Ishikawa (cell line): ENCODE measurements at regions not wholly inside any gene's neighbourhood (a gene's known extent, or its start where the extent isn't known, plus 50 kb on each side); places are given as distances from the start of the nearest gene placed in this dataset.
A peak's percentile ranks its signal among the peaks of the same experiment; 100 is the strongest.

Experiments
- CEBPB ChIP-seq: IDR thresholded peaks from 2 replicates; pipeline ENCODE4 v1.6.1; 2012
- CREB1 ChIP-seq: IDR thresholded peaks from 2 replicates; pipeline ENCODE4 v1.6.1; 2012; ENCODE audit warnings: low read depth
- EGR1 ChIP-seq: IDR thresholded peaks from 2 replicates; pipeline ENCODE4 v1.6.1; 2012
- EP300 ChIP-seq: IDR thresholded peaks from 2 replicates; pipeline ENCODE4 v1.6.1; 2012; ENCODE audit warnings: borderline replicate concordance
- FOXM1 ChIP-seq: IDR thresholded peaks from 2 replicates; pipeline ENCODE4 v1.6.1; 2012; ENCODE audit warnings: low read depth, borderline replicate concordance
- MAX ChIP-seq: IDR thresholded peaks from 2 replicates; pipeline ENCODE4 v1.6.1; 2012
- NFIC ChIP-seq: IDR thresholded peaks from 2 replicates; pipeline ENCODE4 v1.6.1; 2012
- RAD21 ChIP-seq: IDR thresholded peaks from 2 replicates; pipeline ENCODE4 v1.6.1; 2012; ENCODE audit warnings: low read depth
- REST ChIP-seq: IDR thresholded peaks from 2 replicates; pipeline ENCODE4 v1.6.1; 2012; ENCODE audit warnings: low read depth, mild to moderate bottlenecking
- TAF1 ChIP-seq: IDR thresholded peaks from 2 replicates; pipeline ENCODE4 v1.6.1; 2012; ENCODE audit warnings: low read depth, mild to moderate bottlenecking
- TCF12 ChIP-seq: IDR thresholded peaks from 2 replicates; pipeline ENCODE4 v1.6.1; 2012; ENCODE audit warnings: low read depth
- TEAD4 ChIP-seq: IDR thresholded peaks from 2 replicates; pipeline ENCODE4 v1.6.1; 2012
- USF1 ChIP-seq: IDR thresholded peaks from 2 replicates; pipeline ENCODE4 v1.6.1; 2012
- YY1 ChIP-seq: IDR thresholded peaks from 2 replicates; pipeline ENCODE4 v1.6.1; 2012; ENCODE audit warnings: low read depth
- ZBTB7A ChIP-seq: IDR thresholded peaks from 2 replicates; pipeline ENCODE4 v1.6.1; 2012; ENCODE audit warnings: low read depth

- TF ChIP-seq EGR1 (no peak), TAF1 (no peak), FOXM1 (no peak), REST (no peak), RAD21 (no peak), ZBTB7A (no peak), YY1 (no peak), MAX (no peak), CEBPB (no peak), USF1 (no peak), CREB1 (no peak), TEAD4 (no peak), EP300 (no peak), TCF12 (no peak), NFIC (no peak)
Measured at GRCh38 chr4:124874172-124874450, 161.6 kb upstream of the ANKRD50 start.

GRCh38 chr4:124873361-124874171 lies 161.0 kb upstream of the ANKRD50 start:
- peak; percentile 14; the same call in 1 of the 2 replicates for TF ChIP-seq EP300
- 0 out of 2 replicates have a peak, but pooled peaks have one; percentile 10 for TF ChIP-seq TEAD4
- 0 out of 2 replicates have a peak, but pooled peaks have one; percentile 25 for TF ChIP-seq MAX
- no peak for TF ChIP-seq TAF1
- TF ChIP-seq EGR1 = no peak
- no peak for TF ChIP-seq RAD21

GRCh38 chr4:124872659-124873058 lies 160.1 kb upstream of the ANKRD50 start:
- TF ChIP-seq FOXM1 (no peak), TCF12 (no peak), REST (no peak), RAD21 (no peak), EP300 (no peak), CREB1 (no peak), TAF1 (no peak), ZBTB7A (no peak), CEBPB (no peak), YY1 (no peak), TEAD4 (no peak), MAX (no peak), NFIC (no peak), USF1 (no peak), EGR1 (no peak)

GRCh38 chr4:124869961-124870495 lies 157.5 kb upstream of the ANKRD50 start:
- TF ChIP-seq EP300 = no peak
- TF ChIP-seq CEBPB = no peak
- no peak for TF ChIP-seq EGR1
- no peak for TF ChIP-seq REST
- TF ChIP-seq TCF12 = no peak
- no peak for TF ChIP-seq NFIC
- TF ChIP-seq ZBTB7A = no peak
- TF ChIP-seq CREB1 = no peak
- TF ChIP-seq RAD21 = no peak
- TF ChIP-seq USF1 = no peak
- no peak for TF ChIP-seq TAF1
- TF ChIP-seq YY1 = no peak
- no peak for TF ChIP-seq FOXM1
- no peak for TF ChIP-seq MAX
- no peak for TF ChIP-seq TEAD4
